ENCODE measurements at regions not wholly inside any gene's neighbourhood (a gene's known extent, or its start where the extent isn't known, plus 50 kb on each side); places are given as distances from the start of the nearest gene placed in this dataset.

DNA sequence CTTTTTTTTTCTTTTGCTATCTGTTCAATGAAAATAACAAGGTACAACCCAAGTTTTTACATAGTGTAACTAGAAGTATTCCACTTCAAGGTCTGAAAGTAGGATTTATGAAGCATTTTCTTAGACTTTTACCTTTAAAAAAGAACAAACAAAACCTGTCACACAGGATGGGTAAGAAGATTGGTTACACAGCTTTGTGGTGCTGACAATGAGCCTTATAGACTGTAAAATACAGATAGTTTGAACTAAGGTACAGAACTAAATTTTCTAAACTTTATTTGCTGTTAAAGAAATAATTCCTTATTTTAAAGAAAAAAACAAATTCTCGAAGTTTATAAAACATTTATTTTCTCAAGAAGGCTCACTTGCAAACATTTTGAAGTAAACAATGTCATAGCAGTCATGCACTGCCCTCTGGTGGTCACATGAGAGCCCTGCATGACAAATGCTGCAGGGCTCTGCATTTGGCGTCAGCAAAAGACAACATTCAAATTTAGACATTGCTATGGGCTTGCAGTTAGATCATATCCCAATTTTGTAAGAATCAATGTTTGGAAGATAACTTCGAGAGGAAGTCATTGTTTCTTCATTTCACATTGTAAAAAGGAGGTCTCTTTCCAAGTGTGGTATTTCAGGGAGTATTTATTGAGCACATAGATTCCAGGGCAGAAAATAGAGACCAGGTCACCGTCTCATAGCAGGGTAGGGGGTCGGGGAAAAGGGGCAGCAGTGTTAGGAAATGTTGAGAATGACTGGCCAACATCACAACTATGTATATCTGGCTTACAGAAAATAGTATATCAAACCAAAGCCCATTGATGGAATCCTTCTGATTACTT, 115.3 kb upstream of the FMN2 start (continued):
- TF ChIP-seq, protein P1, sequence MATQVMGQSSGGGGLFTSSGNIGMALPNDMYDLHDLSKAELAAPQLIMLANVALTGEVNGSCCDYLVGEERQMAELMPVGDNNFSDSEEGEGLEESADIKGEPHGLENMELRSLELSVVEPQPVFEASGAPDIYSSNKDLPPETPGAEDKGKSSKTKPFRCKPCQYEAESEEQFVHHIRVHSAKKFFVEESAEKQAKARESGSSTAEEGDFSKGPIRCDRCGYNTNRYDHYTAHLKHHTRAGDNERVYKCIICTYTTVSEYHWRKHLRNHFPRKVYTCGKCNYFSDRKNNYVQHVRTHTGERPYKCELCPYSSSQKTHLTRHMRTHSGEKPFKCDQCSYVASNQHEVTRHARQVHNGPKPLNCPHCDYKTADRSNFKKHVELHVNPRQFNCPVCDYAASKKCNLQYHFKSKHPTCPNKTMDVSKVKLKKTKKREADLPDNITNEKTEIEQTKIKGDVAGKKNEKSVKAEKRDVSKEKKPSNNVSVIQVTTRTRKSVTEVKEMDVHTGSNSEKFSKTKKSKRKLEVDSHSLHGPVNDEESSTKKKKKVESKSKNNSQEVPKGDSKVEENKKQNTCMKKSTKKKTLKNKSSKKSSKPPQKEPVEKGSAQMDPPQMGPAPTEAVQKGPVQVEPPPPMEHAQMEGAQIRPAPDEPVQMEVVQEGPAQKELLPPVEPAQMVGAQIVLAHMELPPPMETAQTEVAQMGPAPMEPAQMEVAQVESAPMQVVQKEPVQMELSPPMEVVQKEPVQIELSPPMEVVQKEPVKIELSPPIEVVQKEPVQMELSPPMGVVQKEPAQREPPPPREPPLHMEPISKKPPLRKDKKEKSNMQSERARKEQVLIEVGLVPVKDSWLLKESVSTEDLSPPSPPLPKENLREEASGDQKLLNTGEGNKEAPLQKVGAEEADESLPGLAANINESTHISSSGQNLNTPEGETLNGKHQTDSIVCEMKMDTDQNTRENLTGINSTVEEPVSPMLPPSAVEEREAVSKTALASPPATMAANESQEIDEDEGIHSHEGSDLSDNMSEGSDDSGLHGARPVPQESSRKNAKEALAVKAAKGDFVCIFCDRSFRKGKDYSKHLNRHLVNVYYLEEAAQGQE (IDR thresholded peaks at IDR 0.05; ENCODE audit: borderline replicate concordance): peak; percentile 49; the same call in 1 of the 2 replicates
- TF ChIP-seq, protein P1 (CRISPR knock-in tag; IDR thresholded peaks at IDR 0.05; ENCODE audit: low read depth): no peak
- TF ChIP-seq SMAD3 (CRISPR knock-in tag; conservative IDR thresholded peaks at IDR 0.05): no peak
- TF ChIP-seq FOXP1 (CRISPR knock-in tag; IDR thresholded peaks at IDR 0.05): no peak
- TF ChIP-seq ZBTB43 (CRISPR knock-in tag; IDR thresholded peaks at IDR 0.05): no peak

Measured in K562 (cell line).